Lung (tissue), 11 donors: ENCODE measurements at regions not wholly inside any gene's neighbourhood (a gene's known extent, or its start where the extent isn't known, plus 50 kb on each side); places are given as distances from the start of the nearest gene placed in this dataset.

Source experiments
- ATAC-seq: fragments of 200-7000 bp; cut with Tn5 transposase; one replicate; pipeline ENCODE4 v1.9.1; 2020; ENCODE audit warnings: moderate number of reproducible peaks; ENCODE audit not compliant: insufficient read depth, low FRiP score
- DNase-seq, 3 donors: peaks; one replicate each; pipeline ENCODE4 v3.0.0-alpha.2; 2013 to 2017
- H3K27ac ChIP-seq, 2 donors: one replicate each; pipeline ENCODE4 v1.5.1; 2013; ENCODE audit warnings: mild to moderate bottlenecking in 2 of 2, moderate library complexity in 2 of 2, control low read depth in 1 of 2, inconsistent platforms in 1 of 2, low read depth in 1 of 2, low read length in 1 of 2
- H3K27me3 ChIP-seq, 3 donors: one replicate each; pipeline ENCODE4 v1.5.1; 2013; ENCODE audit warnings: low read length in 2 of 3; ENCODE audit not compliant: control insufficient read depth in 3 of 3, insufficient read depth in 3 of 3
- H3K36me3 ChIP-seq, 4 donors: one replicate each; pipeline ENCODE4 v1.5.1; 2013; ENCODE audit warnings: low read length in 4 of 4, mild to moderate bottlenecking in 1 of 4, moderate library complexity in 1 of 4; ENCODE audit not compliant: control insufficient read depth in 4 of 4, insufficient read depth in 4 of 4
- H3K4me1 ChIP-seq, 5 donors: one replicate each; pipeline ENCODE4 v1.5.1; 2013; ENCODE audit warnings: low read length in 5 of 5, mild to moderate bottlenecking in 2 of 5, moderate library complexity in 1 of 5; ENCODE audit not compliant: control insufficient read depth in 5 of 5, insufficient read depth in 5 of 5
- H3K4me3 ChIP-seq: one replicate; pipeline ENCODE4 v1.5.1; 2013; ENCODE audit warnings: mild to moderate bottlenecking, control low read depth, moderate library complexity
- H3K9ac ChIP-seq, 2 donors: one replicate each; pipeline ENCODE4 v1.5.1; 2013; ENCODE audit warnings: low read length in 2 of 2, control low read depth in 1 of 2; ENCODE audit not compliant: insufficient read depth in 1 of 2
- H3K9me3 ChIP-seq, 4 donors: one replicate each; pipeline ENCODE4 v1.5.1; 2013; ENCODE audit warnings: low read length in 3 of 4, mild to moderate bottlenecking in 1 of 4, moderate library complexity in 1 of 4; ENCODE audit not compliant: control insufficient read depth in 4 of 4, insufficient read depth in 3 of 4
- WGBS, 2 donors: extraction: QIAGEN DNeasy Blood & Tissue Kit; methylation state at CpG; one replicate each; pipeline ENCODE4 v1.1.7; 2013; 5-methylcytosine and 5-hydroxymethylcytosine counted together
- TF ChIP-seq, protein P1 (sequence below): IDR thresholded peaks from 2 replicates; pipeline ENCODE4 v1.5.1; 2012; ENCODE audit warnings: mild to moderate bottlenecking; ENCODE audit errors: control extremely low read depth, extremely low read depth
- donor health status: control.
- donor health status: control.
- donor health status: Bipolar disorder and iron deficiency.
- donor health status: healthy.
- donor health status: DM: yes; HTN: yes; CAD: no.

GRCh38 chr6:113299531-113299930 is 557.6 kb upstream of the MARCKS start:
- TF ChIP-seq, protein P1, sequence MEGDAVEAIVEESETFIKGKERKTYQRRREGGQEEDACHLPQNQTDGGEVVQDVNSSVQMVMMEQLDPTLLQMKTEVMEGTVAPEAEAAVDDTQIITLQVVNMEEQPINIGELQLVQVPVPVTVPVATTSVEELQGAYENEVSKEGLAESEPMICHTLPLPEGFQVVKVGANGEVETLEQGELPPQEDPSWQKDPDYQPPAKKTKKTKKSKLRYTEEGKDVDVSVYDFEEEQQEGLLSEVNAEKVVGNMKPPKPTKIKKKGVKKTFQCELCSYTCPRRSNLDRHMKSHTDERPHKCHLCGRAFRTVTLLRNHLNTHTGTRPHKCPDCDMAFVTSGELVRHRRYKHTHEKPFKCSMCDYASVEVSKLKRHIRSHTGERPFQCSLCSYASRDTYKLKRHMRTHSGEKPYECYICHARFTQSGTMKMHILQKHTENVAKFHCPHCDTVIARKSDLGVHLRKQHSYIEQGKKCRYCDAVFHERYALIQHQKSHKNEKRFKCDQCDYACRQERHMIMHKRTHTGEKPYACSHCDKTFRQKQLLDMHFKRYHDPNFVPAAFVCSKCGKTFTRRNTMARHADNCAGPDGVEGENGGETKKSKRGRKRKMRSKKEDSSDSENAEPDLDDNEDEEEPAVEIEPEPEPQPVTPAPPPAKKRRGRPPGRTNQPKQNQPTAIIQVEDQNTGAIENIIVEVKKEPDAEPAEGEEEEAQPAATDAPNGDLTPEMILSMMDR, result no peak
- Histone ChIP-seq H3K36me3 (no peaks in the 10 kb centered on the region), H3K27me3 (no peaks in the 10 kb centered on the region), H3K4me1 (peaks cover 0 to 6% (median 0%) of the 10 kb centered on the region in 5 donors), H3K4me3 (no peak overlapping the region), H3K9ac (no peak overlapping the region), H3K27ac (no peak overlapping the region), H3K9me3 (no peaks in the 10 kb centered on the region)
- ATAC-seq (no peak), DNase-seq (peak; percentile 37 to 84 (median 65))

GRCh38 chr6:113301651-113302050 is 555.5 kb upstream of the MARCKS start:
- Histone ChIP-seq H3K36me3 (no peaks in the 10 kb centered on the region), H3K4me1 (peaks cover 0 to 6% (median 0%) of the 10 kb centered on the region in 5 donors), H3K27ac (no peak overlapping the region), H3K27me3 (no peaks in the 10 kb centered on the region), H3K4me3 (no peak overlapping the region), H3K9me3 (no peaks in the 10 kb centered on the region), H3K9ac (no peak overlapping the region)
- ATAC-seq (no peak), DNase-seq (no peak)
- TF ChIP-seq, protein P1, result no peak

GRCh38 chr6:113304116-113304515 is 553.0 kb upstream of the MARCKS start:
- DNase-seq (no peak), ATAC-seq (no peak)
- no peaks in the 10 kb centered on the region for H3K36me3 ChIP-seq
- H3K27me3 ChIP-seq, result no peaks in the 10 kb centered on the region
- TF ChIP-seq, protein P1, result no peak
- H3K9me3 ChIP-seq, result no peaks in the 10 kb centered on the region
- WGBS, 2 donors, result 56 to 100% methylated on average over 1 of the region's 1 CpG
- no peak overlapping the region for H3K27ac ChIP-seq
- H3K4me1 ChIP-seq, result peaks cover 0 to 6% (median 0%) of the 10 kb centered on the region in 5 donors
- no peak overlapping the region for H3K4me3 ChIP-seq
- no peak overlapping the region for H3K9ac ChIP-seq

DNA sequence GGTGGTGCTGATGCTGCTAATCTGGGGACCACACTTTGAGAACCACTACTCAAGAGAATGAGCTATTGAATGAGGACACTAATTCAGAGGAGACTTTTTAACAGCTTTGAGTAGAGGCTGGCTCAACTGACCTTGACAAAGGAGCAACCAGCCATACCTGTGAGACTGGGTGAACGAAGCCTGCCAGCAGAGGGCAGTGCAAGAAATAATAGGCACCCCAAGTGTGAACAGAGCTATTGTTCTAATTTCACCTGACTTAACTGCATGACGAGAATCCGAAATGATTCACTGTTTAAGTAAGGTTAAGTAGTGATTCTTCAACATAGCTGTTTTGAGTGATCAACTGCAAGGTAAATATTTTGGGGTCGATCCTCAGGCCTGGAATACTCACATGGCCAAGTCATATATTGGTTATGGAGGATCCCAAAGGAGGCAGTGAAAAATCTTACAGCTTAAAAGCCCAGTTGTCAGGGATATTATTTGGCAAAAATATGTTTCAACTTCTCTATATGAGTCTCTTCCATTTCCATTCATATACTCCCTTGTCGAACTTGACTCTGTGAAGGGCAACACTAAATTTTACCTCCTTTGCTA is 550.5 kb upstream of the MARCKS start:
- TF ChIP-seq, protein P1, result peak; percentile 28

More for the DNA sequence above, 550.5 kb upstream of the MARCKS start:
- DNase-seq (peak in 2 of 3 donors; percentile 34 to 49), ATAC-seq (no peak)
- no peaks in the 10 kb centered on the region for H3K27me3 ChIP-seq
- H3K27ac ChIP-seq, result no peak overlapping the region
- no peak overlapping the region for H3K4me3 ChIP-seq
- H3K36me3 ChIP-seq, result no peaks in the 10 kb centered on the region
- WGBS, 2 donors, result 48 to 65% methylated on average over 5 of the region's 5 CpGs
- no peaks in the 10 kb centered on the region for H3K4me1 ChIP-seq
- no peaks in the 10 kb centered on the region for H3K9me3 ChIP-seq
- no peak overlapping the region for H3K9ac ChIP-seq
